Fibroblast of villous mesenchyme (primary cell): ENCODE measurements at regions not wholly inside any gene's neighbourhood (a gene's known extent, or its start where the extent isn't known, plus 50 kb on each side); places are given as distances from the start of the nearest gene placed in this dataset.

Source experiments
- DNase-seq: peaks from one replicate; pipeline ENCODE4 v3.0.0-alpha.2; 2010; ENCODE audit warnings: low read depth
- H3K4me3 ChIP-seq: 2 replicates; pipeline ENCODE4 v1.5.1; 2011; ENCODE audit warnings: low read depth, mild to moderate bottlenecking, low read length
- CTCF ChIP-seq: IDR thresholded peaks from 2 replicates; pipeline ENCODE4 v1.5.1; 2012; ENCODE audit warnings: low read depth, mild to moderate bottlenecking, low read length; ENCODE audit not compliant: insufficient read depth

DNA sequence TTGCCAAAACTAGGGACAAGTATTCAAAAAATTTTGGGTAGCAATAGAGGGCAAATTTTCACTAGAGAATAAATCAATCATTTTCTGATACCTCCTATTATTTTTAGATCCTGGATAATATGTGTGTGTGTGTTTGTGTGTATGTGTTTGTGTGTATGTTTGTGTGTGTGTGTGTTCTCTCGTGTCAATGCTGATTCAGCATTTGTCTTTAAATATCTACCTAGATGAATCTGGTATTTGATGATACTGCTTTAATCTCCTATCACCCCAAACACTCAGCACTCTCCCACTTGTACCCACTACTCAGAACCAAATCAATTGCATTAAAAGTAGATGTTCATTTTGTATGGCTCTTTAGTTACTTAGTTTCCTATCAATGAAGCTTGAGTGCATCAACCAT lies 101.3 kb upstream of the NPFFR2 start:
- H3K4me3 ChIP-seq: no peak overlapping the region
- no peak for DNase-seq
- no peak for TF ChIP-seq CTCF

DNA sequence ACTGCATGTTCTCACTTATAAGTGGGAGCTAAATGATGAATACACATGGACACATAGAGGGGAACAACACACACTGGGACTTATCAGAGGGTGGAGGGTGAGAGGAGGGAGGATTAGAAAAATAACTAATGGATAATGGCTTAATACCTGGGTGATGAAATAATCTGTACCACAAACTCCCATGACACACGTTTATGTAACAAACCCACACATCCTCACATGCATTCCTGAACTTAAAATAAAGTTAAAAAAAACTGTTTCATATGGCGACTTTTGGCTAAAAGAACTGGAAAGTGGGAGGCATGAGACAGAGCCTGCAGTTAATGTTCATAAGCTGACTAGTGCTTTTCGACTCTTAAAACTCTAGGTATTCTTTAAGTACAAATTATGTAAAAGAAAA lies 98.9 kb upstream of the NPFFR2 start:
- H3K4me3 ChIP-seq: no peak overlapping the region
- no peak for TF ChIP-seq CTCF
- no peak for DNase-seq

GRCh38 chr4:71938776-71939175 lies 93.0 kb upstream of the NPFFR2 start:
- H3K4me3 ChIP-seq: no peak overlapping the region
- DNase-seq: no peak
- no peak for TF ChIP-seq CTCF

GRCh38 chr4:71941001-71941400 lies 90.8 kb upstream of the NPFFR2 start:
- no peak overlapping the region for H3K4me3 ChIP-seq
- DNase-seq: peak; percentile 4
- peak; percentile 31 for TF ChIP-seq CTCF

DNA sequence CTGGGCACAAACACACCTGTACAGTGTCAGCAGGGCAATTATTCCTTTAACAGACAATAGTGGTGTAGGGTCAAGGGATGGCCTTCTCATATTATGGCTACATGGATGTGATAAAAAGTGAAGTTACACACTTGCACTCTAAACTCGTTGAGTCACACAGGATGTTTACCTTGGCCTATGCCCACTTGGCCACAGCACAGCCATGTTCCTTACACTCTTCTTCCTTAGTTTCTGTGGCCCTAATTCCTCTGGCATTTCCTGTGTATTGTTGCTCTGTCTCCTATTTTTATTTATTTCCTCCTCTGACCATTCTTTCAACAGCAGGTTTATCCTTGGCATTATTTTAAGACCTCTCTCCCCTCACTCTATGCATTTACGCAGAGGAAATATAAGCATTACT lies 86.8 kb upstream of the NPFFR2 start:
- peak; percentile 0 for DNase-seq
- no peak overlapping the region for H3K4me3 ChIP-seq
- no peak for TF ChIP-seq CTCF

DNA sequence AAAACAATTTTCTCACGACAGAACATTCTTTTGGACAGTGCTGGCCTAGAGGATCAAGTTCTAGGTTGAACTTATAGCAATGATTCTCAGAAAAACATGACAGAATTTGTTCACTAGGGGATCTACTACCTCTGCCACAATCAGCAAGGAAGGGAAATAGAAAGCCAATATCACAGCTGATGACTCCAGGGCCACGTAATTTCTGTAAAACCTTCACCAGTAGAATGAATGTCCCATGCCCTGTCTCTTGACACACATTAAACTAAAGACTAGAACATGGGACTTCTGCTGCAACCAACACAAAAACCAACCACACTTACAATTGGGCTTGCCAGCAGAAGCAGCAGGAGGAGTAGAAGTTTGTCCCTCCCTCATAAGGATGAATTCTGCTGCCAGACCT lies 86.0 kb upstream of the NPFFR2 start:
- no peak for DNase-seq
- TF ChIP-seq CTCF: no peak
- no peak overlapping the region for H3K4me3 ChIP-seq

GRCh38 chr4:71958978-71959377 lies 72.8 kb upstream of the NPFFR2 start:
- H3K4me3 ChIP-seq: no peak overlapping the region
- DNase-seq: no peak
- TF ChIP-seq CTCF: no peak
